HepG2 (cell line): ENCODE measurements at regions not wholly inside any gene's neighbourhood (a gene's known extent, or its start where the extent isn't known, plus 50 kb on each side); places are given as distances from the start of the nearest gene placed in this dataset.

Experiments
- ATAC-seq: fragments of 200-7000 bp; cut with Tn5 transposase; 3 replicates; pipeline ENCODE4 v1.9.1; 2020; ENCODE audit warnings: mild to moderate bottlenecking, moderate library complexity
- BruUV-seq: library from RNA; stranded (reverse); fragments of 400-500 nt; replicated peaks from 2 replicates; lab custom pipeline; 2021; lab: Mats Ljungman, UMichigan
- CTCF ChIA-PET: fragments of 300-600 bp; formaldehyde crosslinking; extraction: SDS; loops from one replicate; lab custom pipeline; 2021; ENCODE audit warnings: low total read pairs, inconsistent platforms, low intra/inter-chr PET ratio; lab: Yijun Ruan, JAX
- POLR2A ChIA-PET: fragments of 350-600 bp; sonication (Branson Sonifier 250); formaldehyde crosslinking; loops from one replicate; lab custom pipeline; 2020; ENCODE audit warnings: antibody characterized with exemption, inconsistent platforms; lab: Yijun Ruan, JAX
- DNase-seq: peaks from one replicate; pipeline ENCODE4 v3.0.0-alpha.2; 2015; ENCODE audit warnings: low spot score
- FAIRE-seq: peaks from 3 replicates; lab custom pipeline; 2011; peaks lifted over from hg19 to GRCh38; lab: Jason Lieb, UNC
- H2AFZ ChIP-seq: one replicate; pipeline ENCODE4 v1.6.1; 2011; ENCODE audit warnings: low read length, inconsistent platforms
- H3K27ac ChIP-seq: fragments of 300-600 bp; 3 replicates; pipeline ENCODE4 v1.8.0; 2011; ENCODE audit warnings: mixed run types, mild to moderate bottlenecking, mixed read lengths, low read length, inconsistent platforms; ENCODE audit not compliant: insufficient read depth; ENCODE audit errors: extremely low read length
- H3K27me3 ChIP-seq, 2 experiments: fragments of 200-600 bp in 1 of 2; 2 replicates in 1 of 2; 3 replicates in 1 of 2; pipeline versions ENCODE4 v1.6.0 to v1.8.0; 2011; ENCODE audit warnings: low read length in 2 of 2, mild to moderate bottlenecking in 2 of 2, moderate library complexity in 2 of 2, inconsistent platforms in 1 of 2; ENCODE audit not compliant: insufficient read depth in 2 of 2, control insufficient read depth in 1 of 2
- H3K36me3 ChIP-seq, 2 experiments: fragments of 200-600 bp in 1 of 2; replicated peaks in 1 of 2; 2 replicates in 1 of 2; 3 replicates in 1 of 2; pipeline versions ENCODE4 v1.5.1 to v1.8.0; 2011; ENCODE audit warnings: low read length in 2 of 2, inconsistent platforms in 1 of 2; ENCODE audit not compliant: insufficient read depth in 2 of 2, control insufficient read depth in 1 of 2
- H3K4me1 ChIP-seq: 2 replicates; pipeline ENCODE4 v1.5.1; 2012; ENCODE audit warnings: low read length, inconsistent platforms; ENCODE audit not compliant: insufficient read depth
- H3K4me2 ChIP-seq: 2 replicates; pipeline ENCODE4 v1.6.0; 2011; ENCODE audit warnings: low read depth, low read length, inconsistent platforms
- H3K4me3 ChIP-seq, 3 experiments: fragments of 200-600 bp in 1 of 3; sonication (generic), shearing (Covaris generic) in 1 of 3; replicated peaks in 1 of 3; 2 replicates each; pipeline ENCODE4 v1.5.1; 2011 to 2016; ENCODE audit warnings: low read length in 3 of 3, inconsistent platforms in 2 of 3, low read depth in 2 of 3, mild to moderate bottlenecking in 2 of 3, control low read depth in 1 of 3, mixed read lengths in 1 of 3; ENCODE audit not compliant: insufficient read depth in 1 of 3
- H3K79me2 ChIP-seq: one replicate; pipeline ENCODE4 v1.6.1; 2011; ENCODE audit warnings: low read length, inconsistent platforms; ENCODE audit not compliant: insufficient read depth
- H3K9ac ChIP-seq: 2 replicates; pipeline ENCODE4 v1.6.0; 2011; ENCODE audit warnings: mild to moderate bottlenecking, low read depth, low read length, inconsistent platforms; ENCODE audit not compliant: insufficient read depth
- H3K9me3 ChIP-seq: 2 replicates; pipeline ENCODE4 v1.5.1; 2012; ENCODE audit warnings: mild to moderate bottlenecking, low read length
- H4K20me1 ChIP-seq: 2 replicates; pipeline ENCODE4 v1.6.0; 2011; ENCODE audit warnings: inconsistent platforms, mild to moderate bottlenecking, low read length, moderate library complexity; ENCODE audit not compliant: insufficient read depth
- CHD4 ChIP-seq: fragments of 200-600 bp; sonication (generic); IDR thresholded peaks from 2 replicates; pipeline ENCODE4 v1.7.0; 2017; ENCODE audit warnings: mild to moderate bottlenecking, low read length, borderline replicate concordance
- FOSL1 ChIP-seq: sonication (generic); formaldehyde crosslinking; IDR thresholded peaks from 2 replicates; pipeline ENCODE4 v1.9.0; 2021; ENCODE audit warnings: missing genetic modification reagents, borderline replicate concordance
- HNF4A ChIP-seq: sonication (generic); formaldehyde crosslinking; IDR thresholded peaks from 2 replicates; pipeline ENCODE4 v1.4.0; 2020; ENCODE audit warnings: missing genetic modification reagents
- PRMT3 ChIP-seq: sonication (generic); formaldehyde crosslinking; IDR thresholded peaks from 2 replicates; pipeline ENCODE4 v1.8.1; 2022; ENCODE audit warnings: low read depth, mild to moderate bottlenecking, moderate library complexity, missing genetic modification reagents, borderline replicate concordance
- RBAK ChIP-seq: sonication (generic); formaldehyde crosslinking; IDR thresholded peaks from 2 replicates; pipeline ENCODE4 v1.5.1; 2020; ENCODE audit warnings: mild to moderate bottlenecking, missing genetic modification reagents
- RFXAP ChIP-seq: sonication (generic); formaldehyde crosslinking; IDR thresholded peaks from 2 replicates; pipeline ENCODE4 v1.4.0; 2020; ENCODE audit warnings: missing genetic modification reagents, borderline replicate concordance
- ZNF337 ChIP-seq: sonication (generic); formaldehyde crosslinking; IDR thresholded peaks from 2 replicates; pipeline ENCODE4 v1.5.1; 2020; ENCODE audit warnings: missing genetic modification reagents, low read depth, mild to moderate bottlenecking, borderline replicate concordance
- ZNF431 ChIP-seq: sonication (generic); formaldehyde crosslinking; IDR thresholded peaks from 2 replicates; pipeline ENCODE4 v1.9.0; 2022; ENCODE audit warnings: missing genetic modification reagents, low read depth, mild to moderate bottlenecking, borderline replicate concordance
- ZNF451 ChIP-seq: sonication (generic); formaldehyde crosslinking; IDR thresholded peaks from 2 replicates; pipeline ENCODE4 v1.5.0; 2020; ENCODE audit warnings: mild to moderate bottlenecking, missing genetic modification reagents
- ZNF552 ChIP-seq: sonication (generic); formaldehyde crosslinking; IDR thresholded peaks from 2 replicates; pipeline ENCODE4 v1.9.0; 2022; ENCODE audit warnings: missing genetic modification reagents, mild to moderate bottlenecking, borderline replicate concordance
- WGBS: methylation state at CpG from one replicate; pipeline ENCODE4 v1.1.6; 2017; ENCODE audit warnings: low lambda C conversion rate; 5-methylcytosine and 5-hydroxymethylcytosine counted together
- in situ Hi-C: cut with HindIII; loops from 2 replicates; pipeline ENCODE4 v1.10.0; 2017; ENCODE audit warnings: low pct_unique_long_range_greater_than_20kb; ENCODE audit not compliant: extremely low pct_ligation_motif_present
- intact Hi-C: fragments of 100-400 bp; cut with micrococcal nuclease; formaldehyde crosslinking; loops from one replicate; pipeline ENCODE4 v1.10.0; 2022; ENCODE audit not compliant: unreplicated experiment
- TF ChIP-seq, protein P1 (sequence below): sonication (generic); formaldehyde crosslinking; IDR thresholded peaks from 2 replicates; pipeline ENCODE4 v1.4.0; 2020; ENCODE audit warnings: mild to moderate bottlenecking, missing genetic modification reagents
- TF ChIP-seq, protein P2 (sequence below): sonication (generic); formaldehyde crosslinking; IDR thresholded peaks from 2 replicates; pipeline ENCODE4 v1.4.0; 2020; ENCODE audit warnings: mild to moderate bottlenecking, missing genetic modification reagents

DNA sequence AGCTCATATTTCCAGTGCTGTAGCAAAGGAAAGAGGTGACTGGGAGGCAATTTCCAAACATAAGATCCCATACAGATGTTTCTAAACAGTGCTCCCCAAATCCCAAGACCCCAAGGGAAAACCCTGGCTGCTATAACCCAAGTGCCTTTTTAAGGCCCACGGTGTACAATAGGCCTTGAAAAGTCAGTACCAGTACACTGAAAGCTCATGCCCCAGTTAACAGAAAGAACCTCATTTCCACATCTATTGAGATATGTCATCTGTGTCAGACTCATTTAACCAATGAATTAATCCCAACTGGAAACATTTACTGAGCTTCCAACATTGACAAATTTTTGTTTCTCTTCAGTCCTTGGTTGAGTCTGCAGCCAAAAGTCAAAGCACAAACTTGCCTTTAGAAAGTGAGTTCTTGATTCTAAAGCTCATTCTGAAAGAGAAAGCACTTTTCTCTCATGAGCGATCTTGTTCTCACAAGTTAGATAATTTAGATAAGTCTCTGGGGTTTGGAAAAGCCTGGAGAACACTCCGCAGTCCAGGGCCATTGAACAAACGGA lies 239.8 kb upstream of the ARHGAP20 start:
- Histone ChIP-seq H3K4me2 (no peak overlapping the region), H3K4me1 (no peaks in the 10 kb centered on the region), H3K4me3 (no peak overlapping the region), H2AFZ (no peak overlapping the region), H3K79me2 (no peaks in the 10 kb centered on the region), H3K27ac (no peak overlapping the region), H3K36me3 (no peaks in the 10 kb centered on the region), H4K20me1 (no peaks in the 10 kb centered on the region), H3K9me3 (no peaks in the 10 kb centered on the region), H3K9ac (no peak overlapping the region), H3K27me3 (no peaks in the 10 kb centered on the region; a peak in 1 of 5 replicates)
- ChIA-PET CTCF (no interaction called here), POLR2A (no interaction called here)
- no peak for TF ChIP-seq RBAK (CRISPR knock-in tag)
- WGBS: 19% methylated on average over 4 of the region's 4 CpGs
- FAIRE-seq (no peak), ATAC-seq (no peak), DNase-seq (no peak)
- intact Hi-C loops: no loop called here
- BruUV-seq: no TSS peak
- in situ Hi-C loops: no loop called here

DNA sequence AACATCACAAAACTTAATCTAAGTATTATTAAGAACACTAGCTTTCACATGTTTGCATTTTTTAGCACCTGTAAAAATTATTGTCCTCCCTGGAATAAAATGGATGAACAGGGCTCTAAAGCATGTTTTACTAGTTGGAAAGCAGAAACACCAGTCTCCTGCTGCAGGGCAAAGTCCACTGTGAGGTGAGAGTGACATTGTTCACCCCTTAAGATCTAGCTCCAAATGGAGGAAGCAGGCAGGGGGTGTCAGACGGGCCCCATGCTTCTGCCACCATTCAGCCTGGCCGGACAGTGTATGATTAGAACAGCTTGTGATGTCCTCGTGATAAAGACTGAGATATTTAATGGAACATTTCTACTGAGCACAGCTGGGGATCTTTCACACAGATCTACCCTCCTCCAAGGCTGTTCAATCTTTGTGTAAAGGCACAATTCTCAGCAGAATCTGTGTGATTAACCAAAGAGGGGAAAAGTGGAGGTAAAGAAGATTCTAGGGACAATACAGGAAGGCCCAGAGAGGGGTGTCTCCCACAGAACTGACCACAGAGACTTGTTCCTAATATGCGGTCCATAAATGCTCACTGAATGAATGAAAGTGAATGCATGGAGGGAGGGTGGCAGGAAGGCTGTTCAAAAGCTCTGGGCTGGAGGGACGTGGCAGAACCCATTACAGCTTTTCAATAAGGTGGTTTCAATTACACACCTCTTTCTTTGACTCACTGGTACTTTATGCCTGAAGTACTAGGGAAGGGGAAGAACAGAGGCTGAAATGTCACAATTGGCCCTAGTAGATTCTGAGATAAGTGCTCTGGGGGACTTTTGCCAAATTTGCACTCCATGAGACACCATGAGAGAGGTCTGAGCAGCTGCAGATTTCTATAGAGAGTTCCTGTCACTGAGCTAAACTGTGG lies 239.1 kb upstream of the ARHGAP20 start:
- in situ Hi-C loops (no loop called here), intact Hi-C loops (no loop called here)
- Histone ChIP-seq H3K27me3 (no peaks in the 10 kb centered on the region), H3K36me3 (no peaks in the 10 kb centered on the region), H3K27ac (no peak overlapping the region), H3K9me3 (no peaks in the 10 kb centered on the region), H3K4me3 (no peak overlapping the region), H3K79me2 (no peaks in the 10 kb centered on the region), H3K4me2 (no peak overlapping the region), H3K4me1 (no peaks in the 10 kb centered on the region), H2AFZ (no peak overlapping the region), H4K20me1 (no peaks in the 10 kb centered on the region), H3K9ac (no peak overlapping the region)
- 23% methylated on average over 5 of the region's 5 CpGs for WGBS
- CTCF ChIA-PET: no interaction called here
- ATAC-seq (no peak), DNase-seq (no peak), FAIRE-seq (no peak)
- no TSS peak for BruUV-seq
- POLR2A ChIA-PET: no interaction called here
- no peak for TF ChIP-seq FOSL1 (CRISPR knock-in tag)
- TF ChIP-seq RFXAP (CRISPR knock-in tag): no peak
- no peak for TF ChIP-seq PRMT3 (CRISPR knock-in tag)
- no peak for TF ChIP-seq CHD4
- TF ChIP-seq HNF4A: no peak
- no peak for TF ChIP-seq ZNF451 (CRISPR knock-in tag)
- TF ChIP-seq, protein P1, sequence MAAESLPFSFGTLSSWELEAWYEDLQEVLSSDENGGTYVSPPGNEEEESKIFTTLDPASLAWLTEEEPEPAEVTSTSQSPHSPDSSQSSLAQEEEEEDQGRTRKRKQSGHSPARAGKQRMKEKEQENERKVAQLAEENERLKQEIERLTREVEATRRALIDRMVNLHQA: no peak
- no peak for TF ChIP-seq ZNF337 (CRISPR knock-in tag)
- TF ChIP-seq, protein P2, sequence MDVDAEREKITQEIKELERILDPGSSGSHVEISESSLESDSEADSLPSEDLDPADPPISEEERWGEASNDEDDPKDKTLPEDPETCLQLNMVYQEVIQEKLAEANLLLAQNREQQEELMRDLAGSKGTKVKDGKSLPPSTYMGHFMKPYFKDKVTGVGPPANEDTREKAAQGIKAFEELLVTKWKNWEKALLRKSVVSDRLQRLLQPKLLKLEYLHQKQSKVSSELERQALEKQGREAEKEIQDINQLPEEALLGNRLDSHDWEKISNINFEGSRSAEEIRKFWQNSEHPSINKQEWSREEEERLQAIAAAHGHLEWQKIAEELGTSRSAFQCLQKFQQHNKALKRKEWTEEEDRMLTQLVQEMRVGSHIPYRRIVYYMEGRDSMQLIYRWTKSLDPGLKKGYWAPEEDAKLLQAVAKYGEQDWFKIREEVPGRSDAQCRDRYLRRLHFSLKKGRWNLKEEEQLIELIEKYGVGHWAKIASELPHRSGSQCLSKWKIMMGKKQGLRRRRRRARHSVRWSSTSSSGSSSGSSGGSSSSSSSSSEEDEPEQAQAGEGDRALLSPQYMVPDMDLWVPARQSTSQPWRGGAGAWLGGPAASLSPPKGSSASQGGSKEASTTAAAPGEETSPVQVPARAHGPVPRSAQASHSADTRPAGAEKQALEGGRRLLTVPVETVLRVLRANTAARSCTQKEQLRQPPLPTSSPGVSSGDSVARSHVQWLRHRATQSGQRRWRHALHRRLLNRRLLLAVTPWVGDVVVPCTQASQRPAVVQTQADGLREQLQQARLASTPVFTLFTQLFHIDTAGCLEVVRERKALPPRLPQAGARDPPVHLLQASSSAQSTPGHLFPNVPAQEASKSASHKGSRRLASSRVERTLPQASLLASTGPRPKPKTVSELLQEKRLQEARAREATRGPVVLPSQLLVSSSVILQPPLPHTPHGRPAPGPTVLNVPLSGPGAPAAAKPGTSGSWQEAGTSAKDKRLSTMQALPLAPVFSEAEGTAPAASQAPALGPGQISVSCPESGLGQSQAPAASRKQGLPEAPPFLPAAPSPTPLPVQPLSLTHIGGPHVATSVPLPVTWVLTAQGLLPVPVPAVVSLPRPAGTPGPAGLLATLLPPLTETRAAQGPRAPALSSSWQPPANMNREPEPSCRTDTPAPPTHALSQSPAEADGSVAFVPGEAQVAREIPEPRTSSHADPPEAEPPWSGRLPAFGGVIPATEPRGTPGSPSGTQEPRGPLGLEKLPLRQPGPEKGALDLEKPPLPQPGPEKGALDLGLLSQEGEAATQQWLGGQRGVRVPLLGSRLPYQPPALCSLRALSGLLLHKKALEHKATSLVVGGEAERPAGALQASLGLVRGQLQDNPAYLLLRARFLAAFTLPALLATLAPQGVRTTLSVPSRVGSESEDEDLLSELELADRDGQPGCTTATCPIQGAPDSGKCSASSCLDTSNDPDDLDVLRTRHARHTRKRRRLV (CRISPR knock-in tag): no peak
- TF ChIP-seq ZNF552 (CRISPR knock-in tag): no peak
- no peak for TF ChIP-seq ZNF431 (CRISPR knock-in tag)
